Neutrophil (primary cell): ENCODE measurements at regions not wholly inside any gene's neighbourhood (a gene's known extent, or its start where the extent isn't known, plus 50 kb on each side); places are given as distances from the start of the nearest gene placed in this dataset.

Experiments used
- H3K27ac ChIP-seq: fragments of 200-600 bp; sonication (generic); 2 replicates; pipeline ENCODE4 v1.5.1; 2016; ENCODE audit warnings: mild to moderate bottlenecking, moderate library complexity
- H3K27me3 ChIP-seq: fragments of 200-600 bp; sonication (generic); 2 replicates; pipeline ENCODE4 v1.6.0; 2016; ENCODE audit warnings: mild to moderate bottlenecking
- H3K36me3 ChIP-seq: fragments of 200-600 bp; sonication (generic); 2 replicates; pipeline ENCODE4 v1.5.1; 2017
- H3K4me1 ChIP-seq, 2 experiments: fragments of 200-600 bp in 1 of 2; sonication (generic) in 1 of 2; 1 replicate in 1 of 2; 2 replicates in 1 of 2; pipeline versions ENCODE4 v1.5.1 to v1.6.1; 2013 to 2016; ENCODE audit warnings: low read depth in 1 of 2, low read length in 1 of 2, mild to moderate bottlenecking in 1 of 2, moderate library complexity in 1 of 2; ENCODE audit not compliant: control insufficient read depth in 1 of 2, insufficient read depth in 1 of 2
- H3K4me3 ChIP-seq, 2 experiments: fragments of 200-600 bp in 1 of 2; sonication (generic) in 1 of 2; 1 replicate in 1 of 2; 2 replicates in 1 of 2; pipeline ENCODE4 v1.5.1; 2013 to 2016; ENCODE audit warnings: low read depth in 1 of 2, low read length in 1 of 2, mild to moderate bottlenecking in 1 of 2, moderate library complexity in 1 of 2
- H3K9me3 ChIP-seq: fragments of 200-600 bp; sonication (generic); 2 replicates; pipeline ENCODE4 v1.5.1; 2016
- TF ChIP-seq, protein P1 (sequence below): fragments of 200-600 bp; sonication (generic); IDR thresholded peaks from 2 replicates; pipeline ENCODE4 v1.5.1; 2016; ENCODE audit warnings: antibody characterized with exemption

DNA sequence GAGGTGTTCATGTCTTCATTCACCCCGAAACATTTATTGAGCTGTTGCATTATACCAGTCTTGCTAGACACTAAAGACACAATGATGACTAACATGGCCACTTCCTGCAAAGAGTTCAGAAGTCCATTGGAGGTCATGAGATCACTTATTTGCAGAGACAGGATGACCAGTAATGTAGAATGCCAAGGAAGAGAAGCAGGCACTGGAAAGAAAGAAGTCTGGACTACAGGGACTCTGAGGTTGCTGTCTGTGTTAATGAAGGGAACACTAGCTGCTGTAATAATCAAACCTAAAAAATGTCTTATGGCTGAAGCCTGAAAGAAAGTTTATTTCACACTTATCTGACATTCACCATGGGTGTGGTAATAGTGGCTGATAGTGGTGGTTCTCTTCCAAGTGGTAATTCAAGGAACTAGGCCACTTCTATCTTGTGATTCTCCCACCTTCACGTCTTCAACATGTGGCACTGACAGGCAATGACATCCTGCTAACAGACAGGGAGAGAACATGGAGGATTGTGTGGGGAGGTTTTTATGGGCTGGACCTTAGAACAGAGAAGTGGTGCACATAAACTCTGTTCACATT, 89.2 kb upstream of the MKLN1 start:
- no peak overlapping the region for H3K4me3 ChIP-seq
- TF ChIP-seq, protein P1, sequence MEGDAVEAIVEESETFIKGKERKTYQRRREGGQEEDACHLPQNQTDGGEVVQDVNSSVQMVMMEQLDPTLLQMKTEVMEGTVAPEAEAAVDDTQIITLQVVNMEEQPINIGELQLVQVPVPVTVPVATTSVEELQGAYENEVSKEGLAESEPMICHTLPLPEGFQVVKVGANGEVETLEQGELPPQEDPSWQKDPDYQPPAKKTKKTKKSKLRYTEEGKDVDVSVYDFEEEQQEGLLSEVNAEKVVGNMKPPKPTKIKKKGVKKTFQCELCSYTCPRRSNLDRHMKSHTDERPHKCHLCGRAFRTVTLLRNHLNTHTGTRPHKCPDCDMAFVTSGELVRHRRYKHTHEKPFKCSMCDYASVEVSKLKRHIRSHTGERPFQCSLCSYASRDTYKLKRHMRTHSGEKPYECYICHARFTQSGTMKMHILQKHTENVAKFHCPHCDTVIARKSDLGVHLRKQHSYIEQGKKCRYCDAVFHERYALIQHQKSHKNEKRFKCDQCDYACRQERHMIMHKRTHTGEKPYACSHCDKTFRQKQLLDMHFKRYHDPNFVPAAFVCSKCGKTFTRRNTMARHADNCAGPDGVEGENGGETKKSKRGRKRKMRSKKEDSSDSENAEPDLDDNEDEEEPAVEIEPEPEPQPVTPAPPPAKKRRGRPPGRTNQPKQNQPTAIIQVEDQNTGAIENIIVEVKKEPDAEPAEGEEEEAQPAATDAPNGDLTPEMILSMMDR: no peak
- no peaks in the 10 kb centered on the region for H3K27me3 ChIP-seq
- peak overlapping the region; percentile 63 for H3K27ac ChIP-seq
- peaks cover 10 to 28% of the 10 kb centered on the region in 2 experiments for H3K4me1 ChIP-seq
- no peaks in the 10 kb centered on the region for H3K36me3 ChIP-seq
- no peaks in the 10 kb centered on the region for H3K9me3 ChIP-seq

DNA sequence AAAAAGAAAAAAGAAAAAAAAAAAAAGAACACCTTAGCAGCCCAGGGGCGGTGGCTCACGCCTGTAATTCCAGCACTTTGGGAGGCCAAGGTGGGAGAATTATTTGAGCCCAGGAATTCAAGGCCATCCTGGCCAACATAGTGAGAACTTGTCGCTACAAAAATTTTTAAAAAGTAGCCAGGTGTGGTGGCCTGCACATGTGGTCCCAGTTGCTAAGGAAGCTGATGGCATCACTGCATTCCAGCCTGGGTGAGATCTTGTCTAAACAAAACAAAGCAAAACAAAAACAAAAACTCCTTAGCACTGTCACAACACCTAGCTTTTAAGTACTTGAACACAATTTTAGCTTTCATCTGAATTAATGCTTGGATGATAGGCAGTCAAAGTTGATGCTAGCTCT, 86.3 kb upstream of the MKLN1 start:
- no peaks in the 10 kb centered on the region for H3K9me3 ChIP-seq
- H3K27ac ChIP-seq: no peak overlapping the region
- no peaks in the 10 kb centered on the region for H3K36me3 ChIP-seq
- no peak overlapping the region for H3K4me3 ChIP-seq
- TF ChIP-seq, protein P1: no peak
- H3K4me1 ChIP-seq: peaks cover 10 to 16% of the 10 kb centered on the region in 2 experiments
- H3K27me3 ChIP-seq: no peaks in the 10 kb centered on the region

DNA sequence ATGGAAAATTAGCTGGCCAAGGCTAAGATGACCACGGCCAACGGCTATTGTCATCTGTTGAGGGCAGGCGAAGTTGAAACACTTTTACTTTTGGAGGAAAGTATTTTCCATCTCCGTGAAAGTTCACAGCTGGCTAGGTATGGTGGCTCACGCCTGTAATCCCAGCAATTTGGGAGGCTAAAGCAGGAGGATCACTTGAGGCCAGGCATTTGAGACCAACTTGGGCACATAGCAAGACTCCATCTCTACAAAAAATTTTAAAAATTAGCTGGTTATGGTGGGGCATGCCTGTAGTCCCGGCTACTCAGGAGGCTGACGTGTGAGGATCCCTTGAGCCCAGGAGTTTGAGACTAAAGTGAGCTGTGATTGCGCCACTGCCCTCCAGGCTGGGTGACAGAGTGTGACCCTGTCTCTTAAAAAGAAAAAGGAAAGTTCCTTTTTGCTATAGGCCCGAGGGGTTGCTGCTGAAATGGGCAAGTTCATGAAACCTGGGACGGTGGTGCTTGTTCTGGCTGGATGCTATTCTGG, 85.5 kb upstream of the MKLN1 start:
- Histone ChIP-seq H3K36me3 (no peaks in the 10 kb centered on the region), H3K4me1 (peaks cover 10 to 16% of the 10 kb centered on the region in 2 experiments), H3K9me3 (no peaks in the 10 kb centered on the region), H3K4me3 (no peak overlapping the region), H3K27ac (no peak overlapping the region), H3K27me3 (no peaks in the 10 kb centered on the region)
- TF ChIP-seq, protein P1: no peak

DNA sequence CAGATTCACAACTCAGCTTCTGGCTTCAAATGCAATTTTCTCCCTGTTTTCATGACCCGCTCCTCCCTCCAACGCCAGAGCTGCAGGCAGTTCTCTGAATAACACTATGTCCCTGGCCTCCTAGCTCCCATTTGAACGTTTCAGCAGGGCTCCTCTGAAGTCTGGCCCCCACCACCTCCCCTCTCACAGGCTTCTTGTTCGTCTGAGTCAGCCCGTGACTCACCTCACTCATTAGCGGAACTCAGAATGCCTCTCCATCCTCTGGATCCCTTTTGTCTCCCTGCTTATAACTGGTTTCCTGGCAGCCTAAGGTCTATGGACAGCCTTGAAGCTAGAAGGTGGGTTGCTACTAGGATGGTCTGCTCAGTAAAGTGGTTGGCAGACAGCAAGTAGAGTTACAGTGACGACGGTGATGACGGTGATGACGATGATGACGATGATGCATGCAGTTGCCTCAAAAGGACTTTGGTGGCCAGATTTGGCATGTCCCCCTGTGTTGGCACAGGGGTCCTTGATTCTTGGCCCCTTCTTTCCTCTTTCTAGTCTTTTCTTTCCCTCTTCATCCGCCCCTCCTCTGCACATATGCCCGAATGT, 83.3 kb upstream of the MKLN1 start:
- H3K9me3 ChIP-seq: no peaks in the 10 kb centered on the region
- no peaks in the 10 kb centered on the region for H3K27me3 ChIP-seq
- H3K4me3 ChIP-seq: no peak overlapping the region
- TF ChIP-seq, protein P1: no peak
- no peak overlapping the region for H3K27ac ChIP-seq
- H3K36me3 ChIP-seq: no peaks in the 10 kb centered on the region
- no peaks in the 10 kb centered on the region for H3K4me1 ChIP-seq

DNA sequence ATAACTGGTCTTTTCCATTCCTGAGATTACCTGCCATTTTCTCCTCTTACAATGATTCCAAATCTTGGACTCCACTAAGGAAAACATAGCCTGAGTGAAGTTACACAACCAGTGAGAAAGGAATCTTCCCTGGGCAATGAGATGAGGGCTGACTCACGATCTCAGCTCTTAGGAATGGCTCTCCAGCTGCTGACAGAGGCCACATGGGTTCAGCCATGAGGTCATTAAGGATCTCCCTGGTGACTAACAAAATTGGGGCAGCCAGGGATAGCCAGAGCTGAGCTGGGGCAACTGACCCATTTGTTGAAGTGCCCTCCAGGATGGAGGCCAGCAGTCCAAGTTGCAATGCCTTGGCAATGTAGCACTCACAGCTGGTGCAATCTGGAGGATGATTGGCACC, 78.7 kb upstream of the MKLN1 start:
- Histone ChIP-seq H3K27me3 (no peaks in the 10 kb centered on the region), H3K36me3 (no peaks in the 10 kb centered on the region), H3K9me3 (no peaks in the 10 kb centered on the region), H3K4me3 (no peak overlapping the region), H3K4me1 (no peaks in the 10 kb centered on the region), H3K27ac (no peak overlapping the region)
- TF ChIP-seq, protein P1: no peak
